Activated CD4-positive, alpha-beta T cell treated with anti-CD3 and anti-CD28 coated beads, Interleukin-2, amount 50 U/mL, for 1 hour (primary cell): ENCODE measurements at regions not wholly inside any gene's neighbourhood (a gene's known extent, or its start where the extent isn't known, plus 50 kb on each side); places are given as distances from the start of the nearest gene placed in this dataset.
"Not testable (repeated sequence)": the region's sequence is repeated elsewhere in the genome, so short reads cannot be mapped to it uniquely, and the experiment has no call there.

Experiments used
- DNase-seq: peaks from one replicate; pipeline ENCODE4 v3.0.0-alpha.2; 2020

- not testable (repeated sequence) for DNase-seq
Measured at GRCh38 chr17:43345515-43345914, 53.3 kb upstream of the ARL4D start.

- DNase-seq, result no peak
Measured at GRCh38 chr17:43344685-43345084, 54.1 kb upstream of the ARL4D start.

- no peak for DNase-seq
Measured at GRCh38 chr17:43342589-43342890, 56.3 kb upstream of the ARL4D start.

GRCh38 chr17:43341715-43342588 is 56.8 kb upstream of the ARL4D start:
- no peak for DNase-seq

GRCh38 chr17:43338886-43339516 is 59.8 kb upstream of the ARL4D start:
- DNase-seq, result peak; percentile 64

- no peak for DNase-seq
Measured at GRCh38 chr17:43337684-43338428, 60.9 kb upstream of the ARL4D start.

GRCh38 chr17:43334738-43335402 is 63.9 kb upstream of the ARL4D start:
- DNase-seq, result no peak

GRCh38 chr17:43333433-43333943 is 65.3 kb upstream of the ARL4D start:
- no peak for DNase-seq

GRCh38 chr17:43332230-43332629 is 66.6 kb upstream of the ARL4D start:
- DNase-seq, result no peak

- no peak for DNase-seq
Measured at GRCh38 chr17:43330876-43331639, 67.7 kb upstream of the ARL4D start.

GRCh38 chr17:43329183-43329582 is 69.6 kb upstream of the ARL4D start:
- DNase-seq, result no peak

- DNase-seq, result no peak
Measured at GRCh38 chr17:43328650-43329049, 70.1 kb upstream of the ARL4D start.

- DNase-seq, result no peak
Measured at GRCh38 chr17:43327834-43328420, 70.9 kb upstream of the ARL4D start.

GRCh38 chr17:43327421-43327820 is 71.4 kb upstream of the ARL4D start:
- DNase-seq, result no peak

GRCh38 chr17:43326490-43327275 is 72.1 kb upstream of the ARL4D start:
- DNase-seq, result no peak

- no peak for DNase-seq
Measured at GRCh38 chr17:43324205-43324893, 74.4 kb upstream of the ARL4D start.

- DNase-seq, result no peak
Measured at GRCh38 chr17:43319293-43320124, 79.3 kb upstream of the ARL4D start.

GRCh38 chr17:43316522-43317142 is 82.2 kb upstream of the ARL4D start:
- DNase-seq, result no peak
